SU-DHL-6 (cell line): ENCODE measurements at regions not wholly inside any gene's neighbourhood (a gene's known extent, or its start where the extent isn't known, plus 50 kb on each side); places are given as distances from the start of the nearest gene placed in this dataset.

Experiments used
- EZH2phosphoT487 ChIP-seq: fragments of 200-600 bp; sonication (generic), shearing (Covaris generic); conservative IDR thresholded peaks from 2 replicates; pipeline ENCODE4 v1.6.1; 2018; ENCODE audit warnings: mild to moderate bottlenecking, antibody characterized with exemption, low read length, moderate library complexity, mixed read lengths
- TF ChIP-seq, protein P1 (sequence below): fragments of 200-600 bp; sonication (generic); IDR thresholded peaks from one replicate; pipeline ENCODE4 v1.5.1; 2017; ENCODE audit warnings: antibody characterized with exemption, mild to moderate bottlenecking, low read length, moderate library complexity; ENCODE audit not compliant: insufficient read depth, poor library complexity, severe bottlenecking

- TF ChIP-seq, protein P1, sequence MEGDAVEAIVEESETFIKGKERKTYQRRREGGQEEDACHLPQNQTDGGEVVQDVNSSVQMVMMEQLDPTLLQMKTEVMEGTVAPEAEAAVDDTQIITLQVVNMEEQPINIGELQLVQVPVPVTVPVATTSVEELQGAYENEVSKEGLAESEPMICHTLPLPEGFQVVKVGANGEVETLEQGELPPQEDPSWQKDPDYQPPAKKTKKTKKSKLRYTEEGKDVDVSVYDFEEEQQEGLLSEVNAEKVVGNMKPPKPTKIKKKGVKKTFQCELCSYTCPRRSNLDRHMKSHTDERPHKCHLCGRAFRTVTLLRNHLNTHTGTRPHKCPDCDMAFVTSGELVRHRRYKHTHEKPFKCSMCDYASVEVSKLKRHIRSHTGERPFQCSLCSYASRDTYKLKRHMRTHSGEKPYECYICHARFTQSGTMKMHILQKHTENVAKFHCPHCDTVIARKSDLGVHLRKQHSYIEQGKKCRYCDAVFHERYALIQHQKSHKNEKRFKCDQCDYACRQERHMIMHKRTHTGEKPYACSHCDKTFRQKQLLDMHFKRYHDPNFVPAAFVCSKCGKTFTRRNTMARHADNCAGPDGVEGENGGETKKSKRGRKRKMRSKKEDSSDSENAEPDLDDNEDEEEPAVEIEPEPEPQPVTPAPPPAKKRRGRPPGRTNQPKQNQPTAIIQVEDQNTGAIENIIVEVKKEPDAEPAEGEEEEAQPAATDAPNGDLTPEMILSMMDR: no peak
- TF ChIP-seq EZH2phosphoT487: no peak
These were observed 67.2 kb upstream of the ALX4 start for GRCh38 chr11:44377121-44377520.
